GM19035 (cell line): ENCODE measurements at regions not wholly inside any gene's neighbourhood (a gene's known extent, or its start where the extent isn't known, plus 50 kb on each side); places are given as distances from the start of the nearest gene placed in this dataset.
A peak's percentile ranks its signal among the peaks of the same experiment; 100 is the strongest.
"Not testable (repeated sequence)": the region's sequence is repeated elsewhere in the genome, so short reads cannot be mapped to it uniquely, and the experiment has no call there.

ENCODE experiments used
- ATAC-seq: cut with Tn5 transposase; IDR thresholded peaks from one replicate; pipeline ENCODE4 v1.9.1; 2021; ENCODE audit not compliant: unreplicated experiment

GRCh38 chr4:86522349-86522748, 71.8 kb upstream of the PTPN13 start:
- no peak for ATAC-seq

GRCh38 chr4:86523333-86523732, 70.8 kb upstream of the PTPN13 start:
- no peak for ATAC-seq

GRCh38 chr4:86527713-86528112, 66.4 kb upstream of the PTPN13 start:
- not testable (repeated sequence) for ATAC-seq

GRCh38 chr4:86529436-86529835, 64.7 kb upstream of the PTPN13 start:
- no peak for ATAC-seq

- ATAC-seq: peak; percentile 66
These were observed 63.9 kb upstream of the PTPN13 start for GRCh38 chr4:86530183-86530582.

- no peak for ATAC-seq
These were observed 62.7 kb upstream of the PTPN13 start for GRCh38 chr4:86531440-86531839.

- ATAC-seq: no peak
These were observed 61.3 kb upstream of the PTPN13 start for GRCh38 chr4:86532851-86533250.

- ATAC-seq: no peak
These were observed 58.0 kb upstream of the PTPN13 start for GRCh38 chr4:86536151-86536550.

GRCh38 chr4:86542319-86543027, 51.6 kb upstream of the PTPN13 start:
- no peak for ATAC-seq

- no peak for ATAC-seq
These were observed 51.0 kb upstream of the PTPN13 start for GRCh38 chr4:86543080-86543479.

- ATAC-seq: no peak
These were observed 50.4 kb upstream of the PTPN13 start for GRCh38 chr4:86543560-86544309.

GRCh38 chr4:86544310-86544966, 49.7 kb upstream of the PTPN13 start:
- peak; percentile 95 for ATAC-seq
